Gastroesophageal sphincter (tissue), 3 donors: ENCODE measurements at regions not wholly inside any gene's neighbourhood (a gene's known extent, or its start where the extent isn't known, plus 50 kb on each side); places are given as distances from the start of the nearest gene placed in this dataset.

Source experiments
- CTCF ChIP-seq, 4 experiments: fragments of 200-600 bp in 2 of 4; fragments of 450-650 bp in 2 of 4; sonication (generic) in 1 of 4; IDR thresholded peaks; one replicate each; pipeline ENCODE4 v1.5.1; 2017 to 2019; ENCODE audit warnings: antibody characterized with exemption in 4 of 4, mild to moderate bottlenecking in 2 of 4, moderate library complexity in 2 of 4
- EP300 ChIP-seq: sonication (generic); formaldehyde crosslinking; IDR thresholded peaks from one replicate; pipeline ENCODE4 v1.6.1; 2017; ENCODE audit warnings: antibody characterized with exemption, mild to moderate bottlenecking
- POLR2A ChIP-seq, 2 donors: fragments of 450-650 bp; IDR thresholded peaks; one replicate each; pipeline ENCODE4 v1.6.1; 2017; ENCODE audit warnings: antibody characterized with exemption in 2 of 2, mild to moderate bottlenecking in 2 of 2, moderate library complexity in 1 of 2
- POLR2AphosphoS5 ChIP-seq: sonication (generic); formaldehyde crosslinking; IDR thresholded peaks from one replicate; pipeline ENCODE4 v1.6.1; 2017; ENCODE audit warnings: antibody characterized with exemption

GRCh38 chr1:201691716-201692554 lies 137.0 kb upstream of the IPO9 start:
- no peak for TF ChIP-seq EP300
- no peak for TF ChIP-seq CTCF (IDR thresholded peaks at IDR 0.05)
- no peak for TF ChIP-seq POLR2A (IDR thresholded peaks at IDR 0.05)
- no peak for TF ChIP-seq POLR2AphosphoS5
